HEK293 (cell line): ENCODE measurements at regions not wholly inside any gene's neighbourhood (a gene's known extent, or its start where the extent isn't known, plus 50 kb on each side); places are given as distances from the start of the nearest gene placed in this dataset.

ENCODE experiments used
- KLF8 ChIP-seq: fragments of 450-650 bp; formaldehyde crosslinking; IDR thresholded peaks from 2 replicates; pipeline ENCODE4 v1.5.1; 2016; ENCODE audit warnings: missing biosample characterization, missing genetic modification characterization
- SP3 ChIP-seq: fragments of 450-650 bp; formaldehyde crosslinking; IDR thresholded peaks from 2 replicates; pipeline ENCODE4 v1.5.1; 2016; ENCODE audit warnings: missing biosample characterization, missing genetic modification characterization
- TCF7L2 ChIP-seq: IDR thresholded peaks from 2 replicates; pipeline ENCODE4 v1.6.1; 2011; ENCODE audit warnings: low read depth, mild to moderate bottlenecking, inconsistent platforms, low read length, moderate library complexity, borderline replicate concordance
- ZNF138 ChIP-seq: fragments of 450-650 bp; formaldehyde crosslinking; IDR thresholded peaks from 2 replicates; pipeline ENCODE4 v1.5.1; 2016; ENCODE audit warnings: missing biosample characterization, missing genetic modification characterization, borderline replicate concordance
- ZNF596 ChIP-seq: fragments of 450-650 bp; IDR thresholded peaks from 2 replicates; pipeline ENCODE4 v1.5.0; 2018; ENCODE audit warnings: missing biosample characterization, mild to moderate bottlenecking, missing genetic modification characterization, moderate library complexity
- ZNF791 ChIP-seq: fragments of 450-650 bp; formaldehyde crosslinking; IDR thresholded peaks from 2 replicates; pipeline ENCODE4 v1.5.1; 2016; ENCODE audit warnings: missing biosample characterization, missing genetic modification characterization
- ZSCAN23 ChIP-seq: fragments of 450-650 bp; formaldehyde crosslinking; IDR thresholded peaks from 2 replicates; pipeline ENCODE4 v1.5.1; 2016; ENCODE audit warnings: missing biosample characterization, missing genetic modification characterization
- TF ChIP-seq, protein P1 (sequence below): fragments of 450-650 bp; formaldehyde crosslinking; IDR thresholded peaks from 2 replicates; pipeline ENCODE4 v1.5.1; 2016; ENCODE audit warnings: missing biosample characterization, missing genetic modification characterization
- TF ChIP-seq, protein P2 (sequence below): fragments of 450-650 bp; formaldehyde crosslinking; IDR thresholded peaks from 2 replicates; pipeline ENCODE4 v1.5.1; 2016; ENCODE audit warnings: missing biosample characterization, missing genetic modification characterization
- TF ChIP-seq, protein P3 (sequence below): fragments of 450-650 bp; formaldehyde crosslinking; IDR thresholded peaks from 2 replicates; pipeline ENCODE4 v1.5.1; 2017; ENCODE audit warnings: missing biosample characterization, mild to moderate bottlenecking, missing genetic modification characterization, moderate library complexity

DNA sequence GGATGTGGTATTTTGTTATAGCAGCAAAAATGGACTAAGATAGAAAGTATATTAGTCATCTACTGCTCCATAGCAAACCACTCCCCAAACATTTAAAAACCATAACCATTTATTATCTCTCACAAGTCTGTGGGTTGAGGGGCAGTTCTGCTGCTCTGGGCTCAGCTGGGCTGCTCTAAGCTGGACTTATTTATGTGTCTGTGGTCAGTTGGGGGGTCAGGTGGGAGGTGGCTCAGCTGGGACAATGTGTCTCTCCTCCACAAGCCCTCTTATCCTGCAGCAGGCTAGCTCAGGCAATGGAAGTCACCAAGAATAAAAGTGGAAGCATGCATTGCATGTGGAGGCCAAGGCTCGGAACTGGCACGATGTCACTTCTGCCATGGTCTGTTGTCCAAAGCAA is 226.1 kb upstream of the N4BP1 start:
- TF ChIP-seq, protein P1, sequence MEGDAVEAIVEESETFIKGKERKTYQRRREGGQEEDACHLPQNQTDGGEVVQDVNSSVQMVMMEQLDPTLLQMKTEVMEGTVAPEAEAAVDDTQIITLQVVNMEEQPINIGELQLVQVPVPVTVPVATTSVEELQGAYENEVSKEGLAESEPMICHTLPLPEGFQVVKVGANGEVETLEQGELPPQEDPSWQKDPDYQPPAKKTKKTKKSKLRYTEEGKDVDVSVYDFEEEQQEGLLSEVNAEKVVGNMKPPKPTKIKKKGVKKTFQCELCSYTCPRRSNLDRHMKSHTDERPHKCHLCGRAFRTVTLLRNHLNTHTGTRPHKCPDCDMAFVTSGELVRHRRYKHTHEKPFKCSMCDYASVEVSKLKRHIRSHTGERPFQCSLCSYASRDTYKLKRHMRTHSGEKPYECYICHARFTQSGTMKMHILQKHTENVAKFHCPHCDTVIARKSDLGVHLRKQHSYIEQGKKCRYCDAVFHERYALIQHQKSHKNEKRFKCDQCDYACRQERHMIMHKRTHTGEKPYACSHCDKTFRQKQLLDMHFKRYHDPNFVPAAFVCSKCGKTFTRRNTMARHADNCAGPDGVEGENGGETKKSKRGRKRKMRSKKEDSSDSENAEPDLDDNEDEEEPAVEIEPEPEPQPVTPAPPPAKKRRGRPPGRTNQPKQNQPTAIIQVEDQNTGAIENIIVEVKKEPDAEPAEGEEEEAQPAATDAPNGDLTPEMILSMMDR (tag by site-specific recombination), result no peak
- TF ChIP-seq TCF7L2, result no peak
- TF ChIP-seq ZNF596 (tag by site-specific recombination), result no peak
- TF ChIP-seq, protein P2, sequence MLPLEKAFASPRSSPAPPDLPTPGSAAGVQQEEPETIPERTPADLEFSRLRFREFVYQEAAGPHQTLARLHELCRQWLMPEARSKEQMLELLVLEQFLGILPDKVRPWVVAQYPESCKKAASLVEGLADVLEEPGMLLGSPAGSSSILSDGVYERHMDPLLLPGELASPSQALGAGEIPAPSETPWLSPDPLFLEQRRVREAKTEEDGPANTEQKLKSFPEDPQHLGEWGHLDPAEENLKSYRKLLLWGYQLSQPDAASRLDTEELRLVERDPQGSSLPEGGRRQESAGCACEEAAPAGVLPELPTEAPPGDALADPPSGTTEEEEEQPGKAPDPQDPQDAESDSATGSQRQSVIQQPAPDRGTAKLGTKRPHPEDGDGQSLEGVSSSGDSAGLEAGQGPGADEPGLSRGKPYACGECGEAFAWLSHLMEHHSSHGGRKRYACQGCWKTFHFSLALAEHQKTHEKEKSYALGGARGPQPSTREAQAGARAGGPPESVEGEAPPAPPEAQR (tag by site-specific recombination), result no peak
- no peak for TF ChIP-seq KLF8 (tag by site-specific recombination)
- no peak for TF ChIP-seq ZNF791 (tag by site-specific recombination)
- no peak for TF ChIP-seq ZNF138 (tag by site-specific recombination)
- TF ChIP-seq, protein P3, sequence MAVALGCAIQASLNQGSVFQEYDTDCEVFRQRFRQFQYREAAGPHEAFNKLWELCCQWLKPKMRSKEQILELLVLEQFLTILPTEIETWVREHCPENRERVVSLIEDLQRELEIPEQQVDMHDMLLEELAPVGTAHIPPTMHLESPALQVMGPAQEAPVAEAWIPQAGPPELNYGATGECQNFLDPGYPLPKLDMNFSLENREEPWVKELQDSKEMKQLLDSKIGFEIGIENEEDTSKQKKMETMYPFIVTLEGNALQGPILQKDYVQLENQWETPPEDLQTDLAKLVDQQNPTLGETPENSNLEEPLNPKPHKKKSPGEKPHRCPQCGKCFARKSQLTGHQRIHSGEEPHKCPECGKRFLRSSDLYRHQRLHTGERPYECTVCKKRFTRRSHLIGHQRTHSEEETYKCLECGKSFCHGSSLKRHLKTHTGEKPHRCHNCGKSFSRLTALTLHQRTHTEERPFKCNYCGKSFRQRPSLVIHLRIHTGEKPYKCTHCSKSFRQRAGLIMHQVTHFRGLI (tag by site-specific recombination), result no peak
- no peak for TF ChIP-seq SP3 (tag by site-specific recombination)
- no peak for TF ChIP-seq ZSCAN23 (tag by site-specific recombination)
